ENCODE measurements at regions not wholly inside any gene's neighbourhood (a gene's known extent, or its start where the extent isn't known, plus 50 kb on each side); places are given as distances from the start of the nearest gene placed in this dataset.

DNA sequence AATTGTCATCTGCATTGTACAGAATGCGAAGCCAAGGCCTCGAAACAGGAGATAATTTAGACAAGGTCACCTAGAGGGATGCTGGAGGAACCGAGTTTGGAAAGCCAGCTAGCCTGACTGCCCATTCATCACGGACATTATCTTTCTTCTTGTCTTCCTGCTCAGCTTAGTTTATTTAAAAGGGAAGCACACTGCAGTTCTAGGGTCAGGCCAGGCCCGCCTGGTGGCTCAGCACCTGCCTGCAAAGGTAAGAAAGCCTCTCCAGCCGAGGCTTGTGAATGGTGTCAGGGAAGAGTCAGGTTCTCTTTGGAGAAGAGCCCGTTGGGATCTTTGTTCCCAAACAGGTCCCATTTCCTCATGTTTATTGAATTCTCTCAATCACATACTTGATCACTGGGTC is 246.5 kb downstream of the BLID start:
- no peak for TF ChIP-seq POLR2AphosphoS5 (IDR thresholded peaks at IDR 0.05)
- TF ChIP-seq POLR2A (IDR thresholded peaks at IDR 0.05): no peak
- TF ChIP-seq, protein P1, sequence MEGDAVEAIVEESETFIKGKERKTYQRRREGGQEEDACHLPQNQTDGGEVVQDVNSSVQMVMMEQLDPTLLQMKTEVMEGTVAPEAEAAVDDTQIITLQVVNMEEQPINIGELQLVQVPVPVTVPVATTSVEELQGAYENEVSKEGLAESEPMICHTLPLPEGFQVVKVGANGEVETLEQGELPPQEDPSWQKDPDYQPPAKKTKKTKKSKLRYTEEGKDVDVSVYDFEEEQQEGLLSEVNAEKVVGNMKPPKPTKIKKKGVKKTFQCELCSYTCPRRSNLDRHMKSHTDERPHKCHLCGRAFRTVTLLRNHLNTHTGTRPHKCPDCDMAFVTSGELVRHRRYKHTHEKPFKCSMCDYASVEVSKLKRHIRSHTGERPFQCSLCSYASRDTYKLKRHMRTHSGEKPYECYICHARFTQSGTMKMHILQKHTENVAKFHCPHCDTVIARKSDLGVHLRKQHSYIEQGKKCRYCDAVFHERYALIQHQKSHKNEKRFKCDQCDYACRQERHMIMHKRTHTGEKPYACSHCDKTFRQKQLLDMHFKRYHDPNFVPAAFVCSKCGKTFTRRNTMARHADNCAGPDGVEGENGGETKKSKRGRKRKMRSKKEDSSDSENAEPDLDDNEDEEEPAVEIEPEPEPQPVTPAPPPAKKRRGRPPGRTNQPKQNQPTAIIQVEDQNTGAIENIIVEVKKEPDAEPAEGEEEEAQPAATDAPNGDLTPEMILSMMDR (IDR thresholded peaks at IDR 0.05): no peak

All from breast epithelium (tissue), 3 donors.